ENCODE measurements at regions not wholly inside any gene's neighbourhood (a gene's known extent, or its start where the extent isn't known, plus 50 kb on each side); places are given as distances from the start of the nearest gene placed in this dataset.
"Not testable (repeated sequence)": the region's sequence is repeated elsewhere in the genome, so short reads cannot be mapped to it uniquely, and the experiment has no call there.

- no peak for DNase-seq (ENCODE audit: low read depth in 1 of 2, low spot score in 1 of 2)
- no peaks in the 10 kb centered on the region for H3K9me3 ChIP-seq (ENCODE audit: low read depth)
- H3K27ac ChIP-seq = no peak overlapping the region
- H3K4me3 ChIP-seq = no peak overlapping the region
- no peaks in the 10 kb centered on the region for H3K27me3 ChIP-seq
- TF ChIP-seq CTCF (IDR thresholded peaks at IDR 0.05; ENCODE audit: low read depth, low read length) = no peak
- H3K36me3 ChIP-seq = no peaks in the 10 kb centered on the region
- no peaks in the 10 kb centered on the region for H3K4me1 ChIP-seq (ENCODE audit: low read depth)
Measured at GRCh38 chr13:86309881-86310280, 510.7 kb upstream of the SLITRK6 start.

- H3K27me3 ChIP-seq = no peaks in the 10 kb centered on the region
- no peak overlapping the region for H3K27ac ChIP-seq
- H3K4me3 ChIP-seq = no peak overlapping the region
- H3K36me3 ChIP-seq = no peaks in the 10 kb centered on the region
- no peak for TF ChIP-seq CTCF (IDR thresholded peaks at IDR 0.05; ENCODE audit: low read depth, low read length)
- H3K9me3 ChIP-seq (ENCODE audit: low read depth) = no peaks in the 10 kb centered on the region
- H3K4me1 ChIP-seq (ENCODE audit: low read depth) = no peaks in the 10 kb centered on the region
- no peak for DNase-seq (ENCODE audit: low read depth in 1 of 2, low spot score in 1 of 2)
Measured at GRCh38 chr13:86313421-86313820, 514.2 kb upstream of the SLITRK6 start.

- Histone ChIP-seq H3K36me3 (no peaks in the 10 kb centered on the region), H3K4me1 (ENCODE audit: low read depth) (no peaks in the 10 kb centered on the region), H3K27me3 (no peaks in the 10 kb centered on the region), H3K9me3 (ENCODE audit: low read depth) (no peaks in the 10 kb centered on the region), H3K27ac (no peak overlapping the region), H3K4me3 (no peak overlapping the region)
- no peak for DNase-seq (ENCODE audit: low read depth in 1 of 2, low spot score in 1 of 2)
- TF ChIP-seq CTCF (IDR thresholded peaks at IDR 0.05; ENCODE audit: low read depth, low read length) = no peak
Measured at GRCh38 chr13:86318450-86318849, 519.2 kb upstream of the SLITRK6 start.

- H3K27me3 ChIP-seq = no peaks in the 10 kb centered on the region
- H3K36me3 ChIP-seq = no peaks in the 10 kb centered on the region
- no peaks in the 10 kb centered on the region for H3K9me3 ChIP-seq (ENCODE audit: low read depth)
- no peaks in the 10 kb centered on the region for H3K4me1 ChIP-seq (ENCODE audit: low read depth)
- DNase-seq (ENCODE audit: low read depth in 1 of 2, low spot score in 1 of 2) = no peak
- TF ChIP-seq CTCF (IDR thresholded peaks at IDR 0.05; ENCODE audit: low read depth, low read length) = no peak
- H3K4me3 ChIP-seq = no peak overlapping the region
- no peak overlapping the region for H3K27ac ChIP-seq
Measured at GRCh38 chr13:86324191-86324590, 525.0 kb upstream of the SLITRK6 start.

- no peak for TF ChIP-seq CTCF (IDR thresholded peaks at IDR 0.05; ENCODE audit: low read depth, low read length)
- H3K4me1 ChIP-seq (ENCODE audit: low read depth) = no peaks in the 10 kb centered on the region
- H3K4me3 ChIP-seq = no peak overlapping the region
- H3K27ac ChIP-seq = no peak overlapping the region
- no peaks in the 10 kb centered on the region for H3K9me3 ChIP-seq (ENCODE audit: low read depth)
- no peaks in the 10 kb centered on the region for H3K27me3 ChIP-seq
- no peak for DNase-seq (ENCODE audit: low read depth in 1 of 2, low spot score in 1 of 2)
- H3K36me3 ChIP-seq = no peaks in the 10 kb centered on the region
Measured at GRCh38 chr13:86355301-86355700, 556.1 kb upstream of the SLITRK6 start.

GRCh38 chr13:86357106-86357505 is 557.9 kb upstream of the SLITRK6 start:
- no peak for DNase-seq (ENCODE audit: low read depth in 1 of 2, low spot score in 1 of 2)
- H3K9me3 ChIP-seq (ENCODE audit: low read depth) = no peaks in the 10 kb centered on the region
- no peaks in the 10 kb centered on the region for H3K27me3 ChIP-seq
- H3K27ac ChIP-seq = no peak overlapping the region
- H3K4me3 ChIP-seq = no peak overlapping the region
- TF ChIP-seq CTCF (IDR thresholded peaks at IDR 0.05; ENCODE audit: low read depth, low read length) = no peak
- H3K4me1 ChIP-seq (ENCODE audit: low read depth) = no peaks in the 10 kb centered on the region
- no peaks in the 10 kb centered on the region for H3K36me3 ChIP-seq

GRCh38 chr13:86363749-86364148 is 564.5 kb upstream of the SLITRK6 start:
- DNase-seq (ENCODE audit: low read depth in 1 of 2, low spot score in 1 of 2); H3K27me3 ChIP-seq; H3K4me3 ChIP-seq; H3K36me3 ChIP-seq; H3K27ac ChIP-seq; H3K4me1 ChIP-seq (ENCODE audit: low read depth); H3K9me3 ChIP-seq (ENCODE audit: low read depth): not testable (repeated sequence)

All from cardiac muscle cell (in vitro differentiated cells and primary cell).